ENCODE measurements at regions not wholly inside any gene's neighbourhood (a gene's known extent, or its start where the extent isn't known, plus 50 kb on each side); places are given as distances from the start of the nearest gene placed in this dataset.
"Not testable (repeated sequence)": the region's sequence is repeated elsewhere in the genome, so short reads cannot be mapped to it uniquely, and the experiment has no call there.

GRCh38 chr9:129427149-129427548 lies 193.8 kb downstream of the C9orf50 start:
- no peak overlapping the region for H3K4me2 ChIP-seq (ENCODE audit: low read depth, low read length)
- no peaks in the 10 kb centered on the region for H4K20me1 ChIP-seq (ENCODE audit: insufficient read depth, low read length)
- TF ChIP-seq EZH2 (optimal IDR thresholded peaks at IDR 0.05; ENCODE audit: low read depth, low read length) (no peak), CTCF (IDR thresholded peaks at IDR 0.05; ENCODE audit: low read length) (no peak), EZH2phosphoT487 (IDR thresholded peaks at IDR 0.05; ENCODE audit: low read length) (no peak)
- DNase-seq: no peak
- no peak overlapping the region for H2AFZ ChIP-seq (ENCODE audit: low read length)
- no peaks in the 10 kb centered on the region for H3F3A ChIP-seq (ENCODE audit: insufficient read depth, low read length)
- H3K4me3 ChIP-seq (ENCODE audit: low read length): no peak overlapping the region
- no peaks in the 10 kb centered on the region for H3K36me3 ChIP-seq (replicated peaks; ENCODE audit: insufficient read depth, low read length)
- H3K4me1 ChIP-seq (ENCODE audit: low read length): no peaks in the 10 kb centered on the region
- H3K79me2 ChIP-seq (ENCODE audit: low read length): no peaks in the 10 kb centered on the region
- H3K27me3 ChIP-seq (replicated peaks; ENCODE audit: insufficient read depth, low read length): peaks cover 16% of the 10 kb centered on the region; the same call in 1 of the 2 replicates
- H3K9ac ChIP-seq (ENCODE audit: low read length): no peak overlapping the region
- H3K9me2 ChIP-seq (replicated peaks; ENCODE audit: insufficient read depth, low read length): no peaks in the 10 kb centered on the region
- H3K27ac ChIP-seq (ENCODE audit: low read length): no peak overlapping the region
- no peaks in the 10 kb centered on the region for H3K9me3 ChIP-seq (replicated peaks; ENCODE audit: insufficient read depth, low read length)

GRCh38 chr9:129423755-129424154 lies 197.1 kb downstream of the C9orf50 start:
- not testable (repeated sequence) for H3K27ac ChIP-seq (ENCODE audit: low read length); H3K9ac ChIP-seq (ENCODE audit: low read length); H3K36me3 ChIP-seq (replicated peaks; ENCODE audit: insufficient read depth, low read length)

GRCh38 chr9:129423216-129423615 lies 197.7 kb downstream of the C9orf50 start:
- TF ChIP-seq EZH2phosphoT487 (IDR thresholded peaks at IDR 0.05; ENCODE audit: low read length): no peak
- TF ChIP-seq CTCF (IDR thresholded peaks at IDR 0.05; ENCODE audit: low read length): no peak
- no peak for TF ChIP-seq EZH2 (optimal IDR thresholded peaks at IDR 0.05; ENCODE audit: low read depth, low read length)
- no peaks in the 10 kb centered on the region for H3K9me2 ChIP-seq (replicated peaks; ENCODE audit: insufficient read depth, low read length)
- no peaks in the 10 kb centered on the region for H3K4me1 ChIP-seq (ENCODE audit: low read length)
- no peak for DNase-seq
- H3K4me2 ChIP-seq (ENCODE audit: low read depth, low read length): no peak overlapping the region
- 0 out of 2 replicates have a peak, but pooled peaks cover 7% of the 10 kb centered on the region for H3K27me3 ChIP-seq (replicated peaks; ENCODE audit: insufficient read depth, low read length)
- H3K79me2 ChIP-seq (ENCODE audit: low read length): no peaks in the 10 kb centered on the region
- H4K20me1 ChIP-seq (ENCODE audit: insufficient read depth, low read length): no peaks in the 10 kb centered on the region
- H3K27ac ChIP-seq (ENCODE audit: low read length): no peak overlapping the region
- H3K36me3 ChIP-seq (replicated peaks; ENCODE audit: insufficient read depth, low read length): no peaks in the 10 kb centered on the region
- H3K9ac ChIP-seq (ENCODE audit: low read length): no peak overlapping the region
- H2AFZ ChIP-seq (ENCODE audit: low read length): no peak overlapping the region
- no peak overlapping the region for H3K4me3 ChIP-seq (ENCODE audit: low read length)
- H3K9me3 ChIP-seq (replicated peaks; ENCODE audit: insufficient read depth, low read length): no peaks in the 10 kb centered on the region
- no peaks in the 10 kb centered on the region for H3F3A ChIP-seq (ENCODE audit: insufficient read depth, low read length)

More at GRCh38 chr9:129423755-129424154, 197.1 kb downstream of the C9orf50 start:
- not testable (repeated sequence) for H3K4me2 ChIP-seq (ENCODE audit: low read depth, low read length); H3K4me3 ChIP-seq (ENCODE audit: low read length); H3K79me2 ChIP-seq (ENCODE audit: low read length); H2AFZ ChIP-seq (ENCODE audit: low read length); H3F3A ChIP-seq (ENCODE audit: insufficient read depth, low read length); DNase-seq; H3K4me1 ChIP-seq (ENCODE audit: low read length); H3K27me3 ChIP-seq (replicated peaks; ENCODE audit: insufficient read depth, low read length); H4K20me1 ChIP-seq (ENCODE audit: insufficient read depth, low read length); H3K9me3 ChIP-seq (replicated peaks; ENCODE audit: insufficient read depth, low read length); H3K9me2 ChIP-seq (replicated peaks; ENCODE audit: insufficient read depth, low read length)

- H3K27me3 ChIP-seq (replicated peaks; ENCODE audit: insufficient read depth, low read length): 0 out of 2 replicates have a peak, but pooled peaks cover 4% of the 10 kb centered on the region
- no peaks in the 10 kb centered on the region for H3F3A ChIP-seq (ENCODE audit: insufficient read depth, low read length)
- no peaks in the 10 kb centered on the region for H3K4me1 ChIP-seq (ENCODE audit: low read length)
- H3K79me2 ChIP-seq (ENCODE audit: low read length): no peaks in the 10 kb centered on the region
- H3K36me3 ChIP-seq (replicated peaks; ENCODE audit: insufficient read depth, low read length): no peaks in the 10 kb centered on the region
- DNase-seq: no peak
- H3K9me2 ChIP-seq (replicated peaks; ENCODE audit: insufficient read depth, low read length): no peaks in the 10 kb centered on the region
- H3K9me3 ChIP-seq (replicated peaks; ENCODE audit: insufficient read depth, low read length): no peaks in the 10 kb centered on the region
- no peak overlapping the region for H2AFZ ChIP-seq (ENCODE audit: low read length)
- TF ChIP-seq EZH2phosphoT487 (IDR thresholded peaks at IDR 0.05; ENCODE audit: low read length) (no peak), EZH2 (optimal IDR thresholded peaks at IDR 0.05; ENCODE audit: low read depth, low read length) (no peak), CTCF (IDR thresholded peaks at IDR 0.05; ENCODE audit: low read length) (no peak)
- H3K27ac ChIP-seq (ENCODE audit: low read length): no peak overlapping the region
- no peak overlapping the region for H3K4me2 ChIP-seq (ENCODE audit: low read depth, low read length)
- no peaks in the 10 kb centered on the region for H4K20me1 ChIP-seq (ENCODE audit: insufficient read depth, low read length)
- H3K9ac ChIP-seq (ENCODE audit: low read length): no peak overlapping the region
- no peak overlapping the region for H3K4me3 ChIP-seq (ENCODE audit: low read length)
These were observed 198.1 kb downstream of the C9orf50 start for GRCh38 chr9:129422843-129423192.

Measured in MM.1S (cell line).